ENCODE measurements at regions not wholly inside any gene's neighbourhood (a gene's known extent, or its start where the extent isn't known, plus 50 kb on each side); places are given as distances from the start of the nearest gene placed in this dataset.
"Not testable (repeated sequence)": the region's sequence is repeated elsewhere in the genome, so short reads cannot be mapped to it uniquely, and the experiment has no call there.

GRCh38 chr3:16707260-16707659 lies 102.0 kb upstream of the DAZL start:
- DNase-seq (ENCODE audit: low read depth in 2 of 2), result no peak

GRCh38 chr3:16708285-16708684 lies 103.1 kb upstream of the DAZL start:
- DNase-seq (ENCODE audit: low read depth in 2 of 2), result no peak

GRCh38 chr3:16711691-16712090 lies 106.5 kb upstream of the DAZL start:
- DNase-seq (ENCODE audit: low read depth in 2 of 2), result not testable (repeated sequence)

GRCh38 chr3:16715281-16715680 lies 110.1 kb upstream of the DAZL start:
- no peak for DNase-seq (ENCODE audit: low read depth in 2 of 2)

DNA sequence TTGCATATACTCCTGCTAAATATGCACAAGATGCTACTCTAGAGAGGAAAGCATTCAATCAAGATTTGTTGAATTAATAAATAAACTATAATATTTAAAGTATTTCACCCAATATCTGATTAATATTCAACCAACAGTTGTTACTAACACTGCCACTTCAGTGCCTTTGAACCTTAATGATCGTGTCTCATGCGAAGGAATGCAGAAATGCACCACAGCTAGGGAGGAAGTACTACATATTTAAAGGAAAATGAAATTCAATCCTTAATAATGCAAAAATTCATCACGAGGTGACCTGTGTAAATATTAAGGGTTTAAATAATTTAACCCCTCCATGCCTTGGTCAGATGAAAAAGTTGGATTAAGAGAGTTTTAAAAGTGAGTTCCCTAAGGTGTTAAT lies 114.2 kb upstream of the DAZL start:
- no peak for DNase-seq (ENCODE audit: low read depth in 2 of 2)

- DNase-seq (ENCODE audit: low read depth in 2 of 2), result no peak
These were observed 115.2 kb upstream of the DAZL start for GRCh38 chr3:16720367-16720940.

- no peak for DNase-seq (ENCODE audit: low read depth in 2 of 2)
These were observed 116.3 kb upstream of the DAZL start for GRCh38 chr3:16721494-16721893.

DNA sequence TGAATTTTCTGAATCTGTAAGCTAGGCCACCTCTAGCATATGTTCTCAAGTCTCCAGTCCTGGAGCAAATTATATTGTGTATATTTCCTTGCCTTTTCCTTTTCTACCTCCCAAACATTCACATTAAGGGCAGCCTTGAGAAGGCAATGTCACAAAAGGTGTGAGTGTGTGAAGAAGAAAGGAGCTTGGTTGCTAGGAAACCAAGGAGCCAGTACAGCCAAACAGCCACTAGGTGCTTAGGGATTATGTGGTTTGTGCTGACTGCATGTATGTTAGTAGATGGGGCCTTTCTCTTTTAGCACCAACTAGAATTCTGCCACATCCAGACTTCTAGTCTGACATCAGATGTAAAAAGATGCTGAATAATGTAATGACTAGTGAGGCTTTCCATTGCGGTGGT lies 118.8 kb upstream of the DAZL start:
- no peak for DNase-seq (ENCODE audit: low read depth in 2 of 2)

- DNase-seq (ENCODE audit: low read depth in 2 of 2), result no peak
These were observed 119.3 kb upstream of the DAZL start for GRCh38 chr3:16724487-16724886.

- no peak for DNase-seq (ENCODE audit: low read depth in 2 of 2)
These were observed 120.7 kb upstream of the DAZL start for GRCh38 chr3:16725972-16726371.

- no peak for DNase-seq (ENCODE audit: low read depth in 2 of 2)
These were observed 123.8 kb upstream of the DAZL start for GRCh38 chr3:16728770-16729745.

- no peak for DNase-seq (ENCODE audit: low read depth in 2 of 2)
These were observed 133.2 kb upstream of the DAZL start for GRCh38 chr3:16738451-16738850.

DNA sequence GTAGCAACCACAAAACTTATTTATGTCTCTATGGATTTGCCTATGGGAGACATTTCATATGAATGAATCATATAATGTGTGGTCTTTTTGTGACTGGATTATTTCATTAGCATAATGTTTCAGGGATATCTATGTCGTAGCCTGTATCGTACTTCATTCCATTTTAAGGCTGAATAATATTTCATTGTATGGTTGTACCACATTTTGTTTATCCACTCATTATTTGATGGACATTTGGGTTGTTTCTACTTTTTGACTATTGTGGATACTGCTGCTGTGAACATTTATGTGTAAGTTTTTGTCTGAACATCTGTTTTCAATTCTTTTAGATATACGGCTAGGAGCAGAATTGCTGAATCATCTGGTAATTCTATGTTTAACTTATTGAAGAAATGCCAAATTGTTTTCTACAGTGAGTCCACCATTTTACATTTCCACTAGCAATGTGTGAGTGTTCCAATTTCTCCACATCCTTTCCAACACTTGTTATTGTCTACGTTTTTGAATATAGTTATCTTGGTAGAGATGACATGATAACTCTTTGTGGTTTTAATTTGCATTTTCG lies 134.4 kb upstream of the DAZL start:
- DNase-seq (ENCODE audit: low read depth in 2 of 2), result no peak

- DNase-seq (ENCODE audit: low read depth in 2 of 2), result no peak
These were observed 135.3 kb upstream of the DAZL start for GRCh38 chr3:16740515-16740914.

DNA sequence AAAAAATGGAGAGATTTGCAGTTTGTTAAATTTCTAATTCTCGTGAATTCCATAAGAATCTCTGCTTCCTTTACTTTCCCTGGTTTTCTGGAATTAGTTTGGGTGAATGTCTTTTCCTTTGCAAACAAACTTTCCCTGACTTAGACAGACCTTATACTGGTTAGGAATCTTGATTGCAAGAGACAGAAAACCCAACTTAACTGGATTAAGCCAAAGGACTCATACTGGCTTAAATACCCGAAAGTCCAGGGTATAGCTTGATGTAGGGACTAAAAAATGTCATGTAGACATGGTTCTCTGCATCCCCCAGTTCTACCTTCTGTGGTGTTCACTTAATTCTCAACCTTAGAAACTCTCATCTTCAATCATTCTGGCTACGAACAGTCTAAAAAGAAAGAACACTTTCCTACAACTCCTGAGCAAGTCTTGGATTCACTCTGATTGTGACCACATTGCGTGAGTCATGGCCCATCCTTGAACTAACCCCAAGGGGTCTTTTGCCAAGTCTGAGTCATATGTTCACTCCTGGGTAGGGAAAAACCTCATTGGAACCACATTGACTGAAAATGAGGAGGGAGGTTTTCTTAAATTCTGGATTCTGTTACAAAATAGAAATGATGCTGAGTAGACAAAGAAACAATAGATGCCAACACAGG lies 136.0 kb upstream of the DAZL start:
- no peak for DNase-seq (ENCODE audit: low read depth in 2 of 2)

DNA sequence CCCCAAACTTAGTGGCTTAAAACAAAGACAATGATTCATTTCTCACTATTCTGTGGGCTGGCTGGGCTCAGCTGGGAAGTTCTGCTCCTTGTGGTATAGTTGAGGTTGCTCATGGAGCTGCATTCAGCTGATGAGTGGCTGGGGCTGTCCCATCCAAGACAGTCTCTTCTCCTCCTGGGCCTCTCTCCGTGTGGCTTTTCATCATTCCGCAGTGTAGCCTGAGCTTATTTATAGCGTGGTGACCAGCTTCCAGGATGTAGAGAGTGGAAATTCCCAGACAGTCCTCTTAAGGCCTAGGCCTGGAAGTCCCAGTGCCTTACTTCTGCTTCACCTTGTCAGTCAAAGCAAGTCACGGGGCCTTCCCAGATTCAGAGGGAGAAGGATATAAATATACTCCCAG lies 136.7 kb upstream of the DAZL start:
- DNase-seq (ENCODE audit: low read depth in 2 of 2), result no peak

DNA sequence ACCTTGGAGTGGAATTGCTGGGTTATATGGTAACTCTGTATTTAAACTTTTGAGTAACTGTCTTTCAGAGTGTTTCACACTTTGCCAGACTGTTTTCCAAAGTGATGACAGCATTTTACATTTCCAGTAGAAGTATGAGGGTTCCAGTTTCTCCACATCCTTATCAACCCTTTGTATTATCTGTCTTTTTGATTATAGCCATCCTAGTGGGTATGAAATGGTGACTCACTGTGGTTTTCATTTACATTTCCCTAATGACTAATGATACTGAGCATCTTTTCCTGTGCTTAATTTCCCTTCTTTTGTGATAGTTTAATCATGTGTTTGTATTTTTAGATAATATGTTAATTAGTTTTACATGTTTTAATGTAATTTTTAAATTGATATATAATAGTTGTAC lies 138.1 kb upstream of the DAZL start:
- no peak for DNase-seq (ENCODE audit: low read depth in 2 of 2)

GRCh38 chr3:16759227-16759903 lies 125.4 kb upstream of the PLCL2 start:
- no peak for DNase-seq (ENCODE audit: low read depth in 2 of 2)

DNA sequence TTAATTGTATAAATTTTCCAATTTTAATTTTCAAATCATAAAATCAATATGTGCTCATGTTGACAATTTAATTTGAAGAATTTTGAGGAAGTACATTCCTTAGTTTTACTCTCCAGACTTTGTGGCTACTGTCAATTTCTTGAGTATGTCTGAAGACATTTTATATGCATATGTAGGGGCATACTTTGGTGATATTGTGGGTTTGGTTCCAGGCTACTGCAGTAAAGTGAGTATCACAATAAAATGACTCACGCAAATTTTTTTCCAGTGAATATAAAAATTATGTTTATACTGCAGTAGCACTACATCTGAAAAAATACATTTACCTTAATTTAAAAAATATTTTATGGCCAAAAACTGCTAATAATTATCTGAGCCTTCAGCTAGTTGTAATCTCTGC lies 123.2 kb upstream of the PLCL2 start:
- no peak for DNase-seq (ENCODE audit: low read depth in 2 of 2)

DNA sequence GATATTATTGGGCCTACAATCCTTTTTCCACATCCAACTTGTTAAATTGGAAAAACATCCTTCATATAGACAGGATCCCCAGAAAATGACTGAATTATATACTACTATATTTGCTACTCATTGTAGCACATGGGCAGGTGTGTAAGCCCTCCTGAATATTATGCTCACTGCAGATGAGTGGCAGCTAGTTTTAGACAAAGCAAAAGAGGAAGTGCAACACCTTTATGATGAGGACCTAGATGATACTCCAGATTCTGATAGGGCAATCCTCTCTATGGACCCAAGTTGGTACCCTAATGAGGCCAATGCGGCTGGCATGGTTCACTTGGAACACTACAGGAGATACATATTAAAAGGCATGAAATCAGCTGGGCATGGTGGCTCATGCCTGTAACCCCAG lies 119.1 kb upstream of the PLCL2 start:
- DNase-seq (ENCODE audit: low read depth in 2 of 2), result no peak

- DNase-seq (ENCODE audit: low read depth in 2 of 2), result no peak
These were observed 117.7 kb upstream of the PLCL2 start for GRCh38 chr3:16767006-16767405.

DNA sequence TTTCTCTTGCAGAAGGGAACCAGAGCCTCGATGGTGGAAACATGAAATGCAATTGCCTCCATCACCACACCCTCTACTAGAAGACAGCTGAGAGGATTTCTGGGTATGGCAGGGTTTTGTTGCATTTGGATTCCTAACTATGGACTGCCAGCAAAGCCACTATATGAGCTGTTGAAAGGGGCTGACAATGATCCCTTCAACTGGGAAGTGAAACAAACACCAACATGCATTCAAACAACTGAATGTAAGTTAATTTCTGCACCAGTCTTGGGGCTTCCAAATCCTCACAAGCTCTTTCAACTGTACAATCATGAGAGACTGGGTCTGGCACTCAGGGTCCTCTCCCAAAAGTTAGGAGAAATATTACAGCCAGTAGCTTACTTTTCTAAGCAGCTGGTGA lies 116.7 kb upstream of the PLCL2 start:
- DNase-seq (ENCODE audit: low read depth in 2 of 2), result no peak
